Astrocyte (in vitro differentiated cells and primary cell): ENCODE measurements at regions not wholly inside any gene's neighbourhood (a gene's known extent, or its start where the extent isn't known, plus 50 kb on each side); places are given as distances from the start of the nearest gene placed in this dataset.

ENCODE experiments used
- DNase-seq: peaks from one replicate; pipeline ENCODE4 v3.0.0-alpha.2; 2010; ENCODE audit warnings: low read depth
- FAIRE-seq: peaks from 2 replicates; lab custom pipeline; 2011; peaks lifted over from hg19 to GRCh38; lab: Jason Lieb, UNC
- H2AFZ ChIP-seq: 2 replicates; pipeline ENCODE4 v1.6.0; 2012; ENCODE audit warnings: low read depth, low read length, inconsistent platforms
- H3K27ac ChIP-seq: 2 replicates; pipeline ENCODE4 v1.5.1; 2011; ENCODE audit warnings: low read depth, low read length, inconsistent platforms
- H3K27me3 ChIP-seq: 2 replicates; pipeline ENCODE4 v1.6.0; 2011; ENCODE audit warnings: low read length, inconsistent platforms; ENCODE audit not compliant: insufficient read depth
- H3K36me3 ChIP-seq: 2 replicates; pipeline ENCODE4 v1.5.1; 2011; ENCODE audit warnings: low read length, inconsistent platforms; ENCODE audit not compliant: insufficient read depth
- H3K4me1 ChIP-seq: 2 replicates; pipeline ENCODE4 v1.5.1; 2011; ENCODE audit warnings: low read length, inconsistent platforms; ENCODE audit not compliant: insufficient read depth
- H3K4me2 ChIP-seq: 2 replicates; pipeline ENCODE4 v1.6.0; 2012; ENCODE audit warnings: low read length, inconsistent platforms
- H3K4me3 ChIP-seq: 2 replicates; pipeline ENCODE4 v1.5.1; 2011; ENCODE audit warnings: low read depth, mild to moderate bottlenecking, low read length, inconsistent platforms; ENCODE audit not compliant: insufficient read depth
- H3K79me2 ChIP-seq: 2 replicates; pipeline ENCODE4 v1.6.0; 2012; ENCODE audit warnings: mild to moderate bottlenecking, low read length, inconsistent platforms; ENCODE audit not compliant: insufficient read depth
- H3K9ac ChIP-seq: 2 replicates; pipeline ENCODE4 v1.6.0; 2012; ENCODE audit warnings: mild to moderate bottlenecking, low read length, inconsistent platforms
- H3K9me3 ChIP-seq: 2 replicates; pipeline ENCODE4 v1.5.1; 2012; ENCODE audit warnings: low read depth, mild to moderate bottlenecking, low read length, inconsistent platforms; ENCODE audit not compliant: insufficient read depth
- H4K20me1 ChIP-seq: 2 replicates; pipeline ENCODE4 v1.6.0; 2012; ENCODE audit warnings: low read length, inconsistent platforms; ENCODE audit not compliant: insufficient read depth
- H3K27ac Mint-ChIP-seq: one replicate; pipeline ENCODE4 v1.8.0; 2021; ENCODE audit warnings: mild to moderate bottlenecking, mixed read lengths; ENCODE audit not compliant: unreplicated experiment
- H3K27me3 Mint-ChIP-seq: one replicate; pipeline ENCODE4 v1.8.0; 2021; ENCODE audit warnings: low read depth, mixed read lengths; ENCODE audit not compliant: unreplicated experiment
- H3K36me3 Mint-ChIP-seq: one replicate; pipeline ENCODE4 v1.8.0; 2021; ENCODE audit warnings: low read depth, mixed read lengths; ENCODE audit not compliant: unreplicated experiment
- H3K4me1 Mint-ChIP-seq: one replicate; pipeline ENCODE4 v1.8.0; 2021; ENCODE audit warnings: low read depth, mixed read lengths; ENCODE audit not compliant: unreplicated experiment
- H3K4me3 Mint-ChIP-seq: one replicate; pipeline ENCODE4 v1.8.0; 2021; ENCODE audit warnings: mild to moderate bottlenecking, moderate library complexity, mixed read lengths; ENCODE audit not compliant: unreplicated experiment
- H3K9me3 Mint-ChIP-seq: one replicate; pipeline ENCODE4 v1.8.0; 2021; ENCODE audit warnings: mild to moderate bottlenecking, mixed read lengths; ENCODE audit not compliant: unreplicated experiment
- EZH2 ChIP-seq: IDR thresholded peaks from 2 replicates; pipeline ENCODE4 v1.6.1; 2012; ENCODE audit warnings: mild to moderate bottlenecking, low read length, inconsistent platforms; ENCODE audit not compliant: insufficient read depth
- TF ChIP-seq, protein P1 (sequence below): IDR thresholded peaks from 2 replicates; pipeline ENCODE4 v1.5.1; 2011; ENCODE audit warnings: low read depth, mild to moderate bottlenecking, inconsistent platforms, low read length, moderate library complexity; ENCODE audit not compliant: insufficient read depth

DNA sequence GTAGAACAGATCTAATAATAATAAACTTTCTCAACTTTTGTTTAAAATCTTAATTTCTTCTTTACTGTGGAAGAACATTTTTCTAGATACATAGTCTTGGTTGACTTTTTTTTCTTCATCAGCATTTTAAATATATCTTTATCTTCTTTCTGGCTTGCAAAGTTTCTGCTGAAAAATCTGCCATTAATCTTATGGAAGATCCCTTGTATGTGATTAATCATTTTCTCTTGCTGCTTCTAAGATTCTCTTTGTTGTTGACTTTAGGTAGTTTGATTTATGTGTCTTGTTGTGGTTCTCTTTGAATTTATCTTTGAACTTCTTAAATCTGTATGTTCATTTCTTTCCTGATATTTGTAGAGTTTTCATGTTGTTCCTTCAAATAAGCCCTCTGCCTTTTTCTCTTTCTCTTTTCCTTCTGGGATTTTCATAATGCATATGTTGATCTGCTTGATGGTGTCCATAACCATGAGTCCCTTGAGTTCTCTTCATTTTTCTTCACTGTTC lies 657.6 kb upstream of the CXADR start:
- Histone ChIP-seq H3K27ac (no peak overlapping the region), H3K4me2 (no peak overlapping the region), H3K27me3 (no peaks in the 10 kb centered on the region), H4K20me1 (no peaks in the 10 kb centered on the region), H3K9ac (no peak overlapping the region), H3K4me3 (no peak overlapping the region), H3K79me2 (no peaks in the 10 kb centered on the region), H2AFZ (no peak overlapping the region), H3K36me3 (no peaks in the 10 kb centered on the region), H3K9me3 (peaks cover 6% of the 10 kb centered on the region), H3K4me1 (no peaks in the 10 kb centered on the region)
- no peaks in the 10 kb centered on the region for H3K27me3 Mint-ChIP-seq
- H3K27ac Mint-ChIP-seq, result no peak overlapping the region
- H3K9me3 Mint-ChIP-seq, result peaks cover 2% of the 10 kb centered on the region
- FAIRE-seq (no peak), DNase-seq (no peak)
- no peak overlapping the region for H3K4me3 Mint-ChIP-seq
- TF ChIP-seq EZH2, result no peak
- TF ChIP-seq, protein P1, sequence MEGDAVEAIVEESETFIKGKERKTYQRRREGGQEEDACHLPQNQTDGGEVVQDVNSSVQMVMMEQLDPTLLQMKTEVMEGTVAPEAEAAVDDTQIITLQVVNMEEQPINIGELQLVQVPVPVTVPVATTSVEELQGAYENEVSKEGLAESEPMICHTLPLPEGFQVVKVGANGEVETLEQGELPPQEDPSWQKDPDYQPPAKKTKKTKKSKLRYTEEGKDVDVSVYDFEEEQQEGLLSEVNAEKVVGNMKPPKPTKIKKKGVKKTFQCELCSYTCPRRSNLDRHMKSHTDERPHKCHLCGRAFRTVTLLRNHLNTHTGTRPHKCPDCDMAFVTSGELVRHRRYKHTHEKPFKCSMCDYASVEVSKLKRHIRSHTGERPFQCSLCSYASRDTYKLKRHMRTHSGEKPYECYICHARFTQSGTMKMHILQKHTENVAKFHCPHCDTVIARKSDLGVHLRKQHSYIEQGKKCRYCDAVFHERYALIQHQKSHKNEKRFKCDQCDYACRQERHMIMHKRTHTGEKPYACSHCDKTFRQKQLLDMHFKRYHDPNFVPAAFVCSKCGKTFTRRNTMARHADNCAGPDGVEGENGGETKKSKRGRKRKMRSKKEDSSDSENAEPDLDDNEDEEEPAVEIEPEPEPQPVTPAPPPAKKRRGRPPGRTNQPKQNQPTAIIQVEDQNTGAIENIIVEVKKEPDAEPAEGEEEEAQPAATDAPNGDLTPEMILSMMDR, result no peak
- no peaks in the 10 kb centered on the region for H3K36me3 Mint-ChIP-seq
- H3K4me1 Mint-ChIP-seq, result no peaks in the 10 kb centered on the region

DNA sequence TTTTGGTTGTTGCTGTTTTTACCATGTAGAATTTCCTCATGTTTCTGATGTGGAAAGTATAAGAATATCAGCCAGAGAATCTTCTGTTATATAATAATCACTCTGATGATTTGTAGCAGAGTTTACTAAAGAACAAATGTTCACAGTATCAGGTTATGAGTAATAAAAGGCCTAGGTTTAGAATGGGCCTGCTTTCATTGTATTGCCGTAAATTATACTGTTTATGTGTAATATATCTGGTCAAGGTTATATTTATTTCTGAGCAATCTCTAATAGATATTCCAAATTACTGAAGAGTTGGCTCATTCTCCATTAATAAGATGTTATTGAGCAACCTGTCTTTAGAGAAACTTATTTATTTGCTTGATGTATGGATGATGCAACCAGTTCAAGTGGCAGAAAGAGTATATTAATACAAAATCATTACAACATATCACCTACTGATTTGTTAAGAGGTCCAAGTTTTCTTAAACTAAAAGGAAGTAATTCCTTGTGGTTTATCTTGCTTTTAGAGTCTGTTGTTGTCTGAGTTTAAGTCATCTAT lies 649.4 kb upstream of the CXADR start:
- no peaks in the 10 kb centered on the region for H3K27me3 ChIP-seq
- H4K20me1 ChIP-seq, result no peaks in the 10 kb centered on the region
- no peak overlapping the region for H2AFZ ChIP-seq
- Mint-ChIP-seq H3K4me3 (no peak overlapping the region), H3K27me3 (no peaks in the 10 kb centered on the region), H3K36me3 (no peaks in the 10 kb centered on the region), H3K4me1 (peaks cover 6% of the 10 kb centered on the region), H3K9me3 (no peaks in the 10 kb centered on the region), H3K27ac (no peak overlapping the region)
- H3K36me3 ChIP-seq, result no peaks in the 10 kb centered on the region
- H3K79me2 ChIP-seq, result no peaks in the 10 kb centered on the region
- H3K9ac ChIP-seq, result no peak overlapping the region
- DNase-seq, result no peak
- H3K9me3 ChIP-seq, result no peaks in the 10 kb centered on the region
- no peak for FAIRE-seq
- H3K4me2 ChIP-seq, result no peak overlapping the region
- no peak overlapping the region for H3K27ac ChIP-seq
- TF ChIP-seq, protein P1, result no peak
- no peak for TF ChIP-seq EZH2
- no peak overlapping the region for H3K4me3 ChIP-seq
- H3K4me1 ChIP-seq, result no peaks in the 10 kb centered on the region

DNA sequence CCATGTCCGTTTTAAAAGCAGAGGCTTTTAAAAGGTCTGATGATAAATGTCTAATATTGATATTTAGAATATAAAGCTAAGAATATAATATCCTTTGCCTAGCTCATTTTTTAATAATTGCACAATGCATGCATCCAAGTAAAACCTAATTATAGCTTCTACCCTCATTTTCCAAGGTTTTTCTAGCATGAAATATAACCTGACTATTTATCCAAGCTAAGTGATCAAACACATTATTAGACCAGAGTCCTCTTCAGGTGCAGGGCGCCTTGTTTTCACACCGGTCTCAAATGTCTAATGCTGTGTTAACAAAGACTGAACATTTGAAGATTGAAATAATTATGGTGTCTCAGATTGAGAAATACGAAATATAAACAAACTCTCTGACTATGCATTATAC lies 648.9 kb upstream of the CXADR start:
- FAIRE-seq (no peak), DNase-seq (no peak)
- Histone ChIP-seq H2AFZ (no peak overlapping the region), H3K4me2 (no peak overlapping the region), H3K9me3 (no peaks in the 10 kb centered on the region), H3K9ac (no peak overlapping the region), H3K4me3 (no peak overlapping the region), H3K27ac (no peak overlapping the region), H4K20me1 (no peaks in the 10 kb centered on the region), H3K79me2 (no peaks in the 10 kb centered on the region), H3K4me1 (no peaks in the 10 kb centered on the region), H3K36me3 (no peaks in the 10 kb centered on the region), H3K27me3 (no peaks in the 10 kb centered on the region)
- no peak for TF ChIP-seq EZH2
- TF ChIP-seq, protein P1, result no peak
- Mint-ChIP-seq H3K27ac (no peak overlapping the region), H3K27me3 (no peaks in the 10 kb centered on the region), H3K9me3 (no peaks in the 10 kb centered on the region), H3K4me3 (no peak overlapping the region), H3K36me3 (no peaks in the 10 kb centered on the region), H3K4me1 (peaks cover 6% of the 10 kb centered on the region)
